Epithelial cell of esophagus (primary cell): ENCODE measurements at regions not wholly inside any gene's neighbourhood (a gene's known extent, or its start where the extent isn't known, plus 50 kb on each side); places are given as distances from the start of the nearest gene placed in this dataset.

ENCODE experiments used
- DNase-seq: peaks from one replicate; pipeline ENCODE4 v3.0.0; 2010; ENCODE audit warnings: low read depth
- H3K4me3 ChIP-seq: 2 replicates; pipeline ENCODE4 v1.5.1; 2011; ENCODE audit warnings: mild to moderate bottlenecking, low read length, control low read depth
- TF ChIP-seq, protein P1 (sequence below): IDR thresholded peaks from 2 replicates; pipeline ENCODE4 v1.5.1; 2011; ENCODE audit warnings: low read depth, mild to moderate bottlenecking, low read length, control low read depth, inconsistent platforms; ENCODE audit not compliant: insufficient read depth; ENCODE audit errors: missing control alignments

DNA sequence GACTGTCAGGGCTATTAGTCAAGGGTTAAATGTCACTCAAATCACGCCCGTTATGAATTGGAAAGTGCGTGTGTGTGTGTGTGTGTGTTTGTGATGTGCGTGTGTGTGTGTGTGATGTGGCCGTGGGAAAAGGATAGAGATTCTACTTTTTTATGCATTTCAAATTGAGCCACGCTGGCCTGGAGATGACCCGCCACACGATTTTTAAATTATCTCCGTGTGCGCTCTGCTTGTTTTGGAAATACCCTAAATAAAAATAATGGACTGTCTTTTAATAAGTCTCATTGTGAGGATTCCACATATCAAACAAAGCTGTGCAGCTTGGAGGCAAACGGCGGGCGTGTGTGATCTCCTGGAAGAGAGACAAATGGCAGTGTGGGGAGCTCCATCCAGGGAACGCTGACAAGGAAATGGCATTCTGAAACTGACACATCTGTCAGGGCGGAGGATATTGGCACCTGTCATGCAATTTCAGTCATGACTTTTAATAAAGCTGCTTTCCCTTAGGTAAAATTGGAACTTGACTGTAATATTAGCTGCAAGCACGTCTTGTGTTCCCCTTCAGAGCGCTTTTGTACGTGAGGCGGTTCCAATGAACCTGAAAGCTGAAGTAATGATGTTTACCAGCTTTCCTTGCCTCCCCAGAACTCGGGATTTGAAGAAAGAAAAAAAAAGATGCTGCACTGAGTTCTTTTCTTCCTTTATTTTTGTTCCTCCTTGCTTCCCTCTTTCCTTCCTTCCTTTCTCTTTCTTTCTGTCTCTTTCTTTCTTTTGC is 381.8 kb upstream of the SMIM21 start:
- TF ChIP-seq, protein P1, sequence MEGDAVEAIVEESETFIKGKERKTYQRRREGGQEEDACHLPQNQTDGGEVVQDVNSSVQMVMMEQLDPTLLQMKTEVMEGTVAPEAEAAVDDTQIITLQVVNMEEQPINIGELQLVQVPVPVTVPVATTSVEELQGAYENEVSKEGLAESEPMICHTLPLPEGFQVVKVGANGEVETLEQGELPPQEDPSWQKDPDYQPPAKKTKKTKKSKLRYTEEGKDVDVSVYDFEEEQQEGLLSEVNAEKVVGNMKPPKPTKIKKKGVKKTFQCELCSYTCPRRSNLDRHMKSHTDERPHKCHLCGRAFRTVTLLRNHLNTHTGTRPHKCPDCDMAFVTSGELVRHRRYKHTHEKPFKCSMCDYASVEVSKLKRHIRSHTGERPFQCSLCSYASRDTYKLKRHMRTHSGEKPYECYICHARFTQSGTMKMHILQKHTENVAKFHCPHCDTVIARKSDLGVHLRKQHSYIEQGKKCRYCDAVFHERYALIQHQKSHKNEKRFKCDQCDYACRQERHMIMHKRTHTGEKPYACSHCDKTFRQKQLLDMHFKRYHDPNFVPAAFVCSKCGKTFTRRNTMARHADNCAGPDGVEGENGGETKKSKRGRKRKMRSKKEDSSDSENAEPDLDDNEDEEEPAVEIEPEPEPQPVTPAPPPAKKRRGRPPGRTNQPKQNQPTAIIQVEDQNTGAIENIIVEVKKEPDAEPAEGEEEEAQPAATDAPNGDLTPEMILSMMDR = no peak
- DNase-seq = no peak
- no peak overlapping the region for H3K4me3 ChIP-seq

DNA sequence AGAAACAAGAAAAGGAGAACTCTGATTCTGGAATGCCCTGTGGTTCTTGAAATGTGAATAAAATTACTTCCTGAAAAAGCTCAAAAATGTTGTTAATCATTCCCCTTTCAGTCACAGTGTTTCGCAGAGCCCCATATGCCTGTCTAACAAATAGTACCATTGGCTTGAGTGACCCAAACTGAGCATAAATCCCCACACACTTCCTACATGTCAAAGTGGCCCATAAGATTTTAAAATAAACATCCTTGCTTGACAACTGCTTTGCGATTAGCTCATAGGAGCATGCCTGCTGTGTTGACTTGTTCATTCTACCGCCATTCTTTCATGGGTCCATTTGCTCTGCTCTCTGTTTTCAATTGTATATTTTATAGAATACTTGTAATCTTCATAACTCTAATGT is 377.8 kb upstream of the SMIM21 start:
- DNase-seq = no peak
- TF ChIP-seq, protein P1 = no peak
- H3K4me3 ChIP-seq = no peak overlapping the region

DNA sequence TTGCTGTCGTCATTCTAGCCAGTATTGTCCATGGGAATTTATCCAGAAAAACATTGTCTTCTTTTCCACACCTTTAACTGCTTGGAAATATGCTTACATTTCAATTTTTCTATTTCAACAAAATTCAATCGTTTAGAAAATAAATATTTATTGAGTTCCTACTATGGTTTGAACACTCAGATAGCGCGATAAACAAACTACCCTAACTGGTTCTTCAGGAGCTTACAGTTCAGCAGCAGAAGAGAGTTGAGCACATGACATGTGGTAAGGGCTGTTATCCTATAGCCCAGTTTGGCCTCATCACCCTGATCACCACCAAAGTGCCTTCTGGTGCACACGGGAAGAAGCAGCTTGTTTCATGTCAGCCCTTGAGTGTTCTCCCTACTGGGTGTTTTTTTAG is 375.2 kb upstream of the SMIM21 start:
- TF ChIP-seq, protein P1 = no peak
- DNase-seq = no peak
- no peak overlapping the region for H3K4me3 ChIP-seq

DNA sequence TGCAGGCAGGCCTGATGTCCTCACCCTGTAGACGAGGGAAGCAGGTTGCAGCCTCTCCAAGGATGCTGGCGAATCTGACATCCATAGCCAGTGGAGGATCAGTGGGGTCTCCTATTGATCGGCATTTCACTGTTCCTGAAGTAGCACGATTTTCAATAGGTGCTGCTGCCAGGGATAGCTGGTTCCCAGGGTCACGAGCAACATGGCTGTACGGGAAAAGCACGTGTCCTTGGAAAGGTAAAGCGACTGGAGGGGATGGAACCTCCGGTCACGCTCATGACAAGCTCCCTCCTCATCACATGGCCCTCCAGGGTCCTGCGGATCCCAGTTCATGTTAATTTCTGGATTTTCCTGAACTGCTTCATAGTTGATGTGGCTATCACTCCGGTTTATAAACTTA is 373.7 kb upstream of the SMIM21 start:
- H3K4me3 ChIP-seq = no peak overlapping the region
- TF ChIP-seq, protein P1 = no peak
- no peak for DNase-seq

DNA sequence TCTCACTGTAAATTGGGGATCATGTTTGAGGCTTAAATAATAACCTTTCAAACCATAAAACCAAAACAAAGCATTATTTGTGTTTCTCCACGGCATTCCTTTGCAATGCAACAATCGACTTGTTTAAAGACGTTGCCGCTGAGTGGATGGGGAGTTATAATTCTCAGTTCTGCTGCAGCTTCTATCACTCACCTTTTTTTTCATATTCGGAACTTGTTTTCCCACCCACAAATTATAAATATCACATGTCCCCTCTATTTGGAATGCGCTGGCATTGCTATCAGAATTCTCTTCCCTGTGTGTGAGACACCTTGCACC is 372.8 kb upstream of the SMIM21 start:
- H3K4me3 ChIP-seq = no peak overlapping the region
- no peak for DNase-seq
- TF ChIP-seq, protein P1 = no peak

DNA sequence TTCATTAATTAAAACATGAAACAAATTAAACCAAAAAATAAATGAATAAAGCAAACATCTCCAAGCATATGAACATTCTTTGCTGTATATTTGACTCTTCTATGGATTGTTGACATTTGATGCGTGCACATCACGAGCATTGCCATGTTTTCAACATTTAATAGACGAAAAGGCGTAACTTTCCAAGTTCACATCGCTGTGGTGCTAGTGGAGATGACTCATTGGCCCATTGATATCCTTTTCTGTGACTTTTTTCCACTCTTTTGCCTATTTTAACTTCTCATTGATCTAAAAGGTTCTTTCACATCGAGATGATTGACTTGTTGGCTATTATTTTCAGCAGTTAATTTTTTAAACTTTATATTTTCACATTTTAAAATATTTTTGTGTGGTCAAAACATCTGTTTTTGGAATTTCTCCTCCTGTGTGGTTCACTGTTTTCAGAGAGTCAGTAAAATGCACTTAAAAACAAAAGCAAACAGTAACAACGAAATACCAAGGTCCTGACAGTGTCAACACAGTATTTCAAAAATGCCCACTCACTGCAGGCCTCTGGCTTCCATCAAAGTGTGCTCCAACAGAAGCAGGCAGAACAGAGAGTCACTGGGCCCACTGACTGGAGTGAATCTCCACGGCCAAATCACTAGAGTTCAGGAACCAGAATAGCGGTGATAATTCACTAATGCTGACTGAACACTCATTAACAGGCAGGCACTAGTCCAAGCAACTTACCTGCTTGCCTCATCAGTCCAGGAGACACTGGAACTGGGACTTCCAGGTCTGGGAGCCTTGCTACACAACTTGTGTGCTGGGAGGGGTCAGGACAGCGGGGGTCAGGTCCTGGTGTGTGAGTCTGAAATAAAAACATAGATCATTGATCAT is 372.2 kb upstream of the SMIM21 start:
- TF ChIP-seq, protein P1 = no peak
- no peak for DNase-seq
- H3K4me3 ChIP-seq = no peak overlapping the region
